Coronary artery (tissue), 2 donors: ENCODE measurements at regions not wholly inside any gene's neighbourhood (a gene's known extent, or its start where the extent isn't known, plus 50 kb on each side); places are given as distances from the start of the nearest gene placed in this dataset.

Experiments
- DNase-seq: peaks from one replicate; pipeline ENCODE4 v3.0.0-alpha.2; 2017; ENCODE audit warnings: low spot score
- H3K27ac ChIP-seq, 2 donors: fragments of 200-600 bp; sonication (generic); one replicate each; pipeline ENCODE4 v1.5.1; 2016 to 2019
- H3K4me3 ChIP-seq: fragments of 200-600 bp; sonication (generic); 2 replicates; pipeline ENCODE4 v1.5.1; 2016; ENCODE audit warnings: mild to moderate bottlenecking, moderate library complexity
- TF ChIP-seq, protein P1 (sequence below): fragments of 200-600 bp; sonication (generic); IDR thresholded peaks from one replicate; pipeline ENCODE4 v1.5.1; 2019; ENCODE audit warnings: antibody characterized with exemption

DNA sequence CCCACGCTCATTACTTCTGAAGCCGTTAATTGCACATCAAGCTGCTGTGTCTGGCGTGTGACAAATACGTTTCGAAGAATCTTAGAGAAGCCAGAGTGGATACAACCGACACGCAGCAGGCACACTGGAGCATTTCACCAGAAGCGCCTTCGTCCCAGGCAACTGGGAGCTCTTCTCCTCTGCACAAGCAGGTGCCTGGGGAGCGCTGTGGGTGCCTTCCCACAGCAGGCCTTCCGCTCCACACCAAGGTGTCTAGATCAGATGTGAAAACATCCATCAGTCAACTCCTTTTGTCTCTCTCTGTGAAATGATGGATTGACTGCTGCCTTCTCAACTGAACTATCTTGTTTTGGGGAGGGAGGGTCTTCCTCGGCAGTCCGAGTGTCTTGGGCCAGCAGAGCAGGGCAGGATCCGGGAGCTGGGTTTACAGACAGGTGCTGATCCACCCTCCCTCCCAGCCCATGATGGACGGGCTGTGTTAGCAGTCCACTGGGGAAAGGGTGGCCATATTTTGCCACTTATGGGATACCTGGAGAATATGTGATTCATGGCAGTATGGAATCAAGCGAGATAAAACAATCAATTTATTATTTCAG is 326.3 kb downstream of the TCERG1L start:
- TF ChIP-seq, protein P1, sequence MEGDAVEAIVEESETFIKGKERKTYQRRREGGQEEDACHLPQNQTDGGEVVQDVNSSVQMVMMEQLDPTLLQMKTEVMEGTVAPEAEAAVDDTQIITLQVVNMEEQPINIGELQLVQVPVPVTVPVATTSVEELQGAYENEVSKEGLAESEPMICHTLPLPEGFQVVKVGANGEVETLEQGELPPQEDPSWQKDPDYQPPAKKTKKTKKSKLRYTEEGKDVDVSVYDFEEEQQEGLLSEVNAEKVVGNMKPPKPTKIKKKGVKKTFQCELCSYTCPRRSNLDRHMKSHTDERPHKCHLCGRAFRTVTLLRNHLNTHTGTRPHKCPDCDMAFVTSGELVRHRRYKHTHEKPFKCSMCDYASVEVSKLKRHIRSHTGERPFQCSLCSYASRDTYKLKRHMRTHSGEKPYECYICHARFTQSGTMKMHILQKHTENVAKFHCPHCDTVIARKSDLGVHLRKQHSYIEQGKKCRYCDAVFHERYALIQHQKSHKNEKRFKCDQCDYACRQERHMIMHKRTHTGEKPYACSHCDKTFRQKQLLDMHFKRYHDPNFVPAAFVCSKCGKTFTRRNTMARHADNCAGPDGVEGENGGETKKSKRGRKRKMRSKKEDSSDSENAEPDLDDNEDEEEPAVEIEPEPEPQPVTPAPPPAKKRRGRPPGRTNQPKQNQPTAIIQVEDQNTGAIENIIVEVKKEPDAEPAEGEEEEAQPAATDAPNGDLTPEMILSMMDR, result no peak
- no peak overlapping the region for H3K4me3 ChIP-seq
- H3K27ac ChIP-seq, result no peak overlapping the region
- no peak for DNase-seq

DNA sequence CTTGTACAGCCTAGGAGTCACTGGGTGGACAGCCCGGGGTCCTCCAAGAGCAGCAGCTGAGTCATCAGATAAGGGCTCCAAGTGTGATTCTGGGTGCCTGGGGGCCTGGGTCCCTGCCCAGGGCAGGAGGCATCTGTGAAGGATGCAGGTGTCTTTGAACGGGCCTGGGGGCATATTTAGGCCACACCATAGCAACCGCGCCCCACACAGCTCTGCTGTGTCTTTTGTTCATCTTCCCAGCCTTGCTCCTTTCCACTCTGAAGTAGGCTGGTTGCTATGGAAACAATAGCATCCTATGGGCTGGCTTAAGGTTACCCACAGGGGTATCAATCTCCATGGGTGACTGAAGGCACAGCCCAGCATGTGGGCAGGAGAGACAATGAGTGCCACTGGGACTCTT is 324.7 kb downstream of the TCERG1L start:
- Histone ChIP-seq H3K4me3 (no peak overlapping the region), H3K27ac (no peak overlapping the region)
- TF ChIP-seq, protein P1, result no peak
- no peak for DNase-seq

DNA sequence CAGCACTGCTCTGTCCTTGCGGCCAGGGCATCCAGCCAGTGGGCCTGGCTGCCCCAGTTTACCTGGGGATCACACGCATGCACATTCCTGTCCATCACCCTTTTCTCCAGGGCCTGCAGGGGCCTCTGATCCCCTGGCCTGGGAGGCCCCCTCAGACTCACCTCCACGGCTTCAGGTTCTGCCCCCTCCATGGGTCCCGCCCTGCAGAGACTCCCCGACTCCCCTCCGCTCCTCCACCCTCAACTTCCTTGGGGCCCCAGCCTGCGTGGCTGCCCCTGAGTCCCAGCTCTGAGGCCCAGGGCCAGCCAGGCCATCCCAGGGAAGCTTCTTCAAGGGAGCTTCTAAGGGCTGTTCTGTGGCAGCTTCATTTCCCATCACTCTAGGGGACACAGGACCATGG is 324.1 kb downstream of the TCERG1L start:
- no peak overlapping the region for H3K4me3 ChIP-seq
- TF ChIP-seq, protein P1, result no peak
- no peak for DNase-seq

DNA sequence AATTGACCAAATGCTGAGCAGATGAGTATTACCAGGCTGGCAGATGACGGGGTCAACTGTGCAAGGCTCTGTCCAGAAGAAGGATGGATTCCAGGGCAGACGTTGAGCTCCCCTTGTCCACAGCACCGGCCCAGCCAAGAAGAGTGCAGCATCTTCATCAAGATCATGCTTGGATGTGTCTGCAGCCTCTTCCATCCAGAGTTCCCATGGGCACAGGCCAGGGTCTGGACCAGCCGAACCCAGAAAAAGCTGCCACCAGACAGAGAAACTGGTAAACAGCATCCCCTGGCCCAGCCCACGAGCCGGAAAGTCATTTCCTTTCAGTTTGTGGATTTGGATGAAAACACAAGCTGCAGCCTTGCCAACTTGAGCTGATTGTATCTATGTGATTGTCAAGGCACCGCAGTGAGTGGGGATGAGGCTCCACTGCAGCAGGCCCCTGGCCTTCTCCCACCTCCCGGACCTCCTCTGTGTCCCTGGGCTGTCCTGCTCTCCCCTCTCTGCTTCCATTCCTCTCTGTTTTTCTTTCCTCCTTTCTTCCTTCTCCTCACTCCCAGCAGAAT is 321.8 kb downstream of the TCERG1L start:
- H3K27ac ChIP-seq, result no peak overlapping the region
- TF ChIP-seq, protein P1, result no peak
- H3K4me3 ChIP-seq, result no peak overlapping the region
- DNase-seq, result no peak

More for the DNA sequence above, 324.1 kb downstream of the TCERG1L start:
- H3K27ac ChIP-seq, result no peak overlapping the region

DNA sequence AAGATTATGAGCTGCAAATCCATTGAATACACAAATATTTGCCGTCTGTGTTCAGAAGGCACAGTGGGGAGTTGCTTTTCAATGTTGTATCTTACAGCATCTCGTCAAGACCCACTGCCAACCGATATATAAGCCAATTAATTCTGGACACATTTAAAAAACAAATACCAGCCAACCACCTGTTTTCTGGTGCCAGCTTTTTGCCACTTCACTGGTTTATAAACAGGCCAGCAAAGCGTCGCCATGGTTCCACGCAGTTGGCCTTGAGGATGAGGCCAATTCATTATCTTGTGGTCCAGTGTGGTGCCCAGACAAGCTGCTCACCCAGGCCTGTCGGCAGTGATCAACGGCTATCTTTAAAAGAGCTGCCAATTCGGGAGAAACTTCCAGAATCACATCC is 321.0 kb downstream of the TCERG1L start:
- no peak overlapping the region for H3K27ac ChIP-seq
- TF ChIP-seq, protein P1, result no peak
- DNase-seq, result no peak
- H3K4me3 ChIP-seq, result no peak overlapping the region

DNA sequence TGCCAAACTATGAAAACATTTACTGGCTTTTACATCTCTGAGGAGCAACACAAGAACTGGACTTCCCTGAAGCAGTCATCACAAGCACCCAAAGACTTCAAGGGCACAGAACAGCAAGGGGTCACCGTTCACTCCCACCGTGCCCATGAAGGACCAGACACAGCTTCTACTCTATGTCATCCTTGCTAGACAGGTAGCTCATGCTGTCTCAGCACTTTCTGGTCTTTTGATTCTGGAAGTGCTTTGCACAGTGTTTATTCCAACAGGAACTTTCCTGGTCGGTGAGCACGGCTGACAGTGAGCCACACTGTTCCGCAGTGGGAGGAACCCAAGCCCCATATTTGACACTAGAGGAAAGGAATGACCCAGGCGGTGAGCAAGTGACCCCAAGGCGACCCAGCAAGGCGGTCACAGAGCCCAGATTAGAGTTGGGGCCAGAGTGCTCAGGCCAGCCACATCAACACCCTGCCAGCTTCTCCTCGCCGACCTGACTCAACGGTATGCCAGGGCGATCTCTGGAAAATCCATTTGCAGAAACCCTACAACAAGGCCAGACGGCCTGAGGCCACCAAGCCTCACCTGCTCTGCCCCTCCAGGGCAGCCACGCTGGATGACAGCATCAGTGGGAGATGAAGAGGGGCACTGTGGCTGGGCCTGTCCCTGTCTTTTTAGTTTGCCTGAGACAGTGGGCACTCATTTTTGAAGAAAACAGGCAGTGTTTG is 318.6 kb downstream of the TCERG1L start:
- no peak for DNase-seq
- no peak overlapping the region for H3K4me3 ChIP-seq
- H3K27ac ChIP-seq, result no peak overlapping the region
- TF ChIP-seq, protein P1, result no peak

DNA sequence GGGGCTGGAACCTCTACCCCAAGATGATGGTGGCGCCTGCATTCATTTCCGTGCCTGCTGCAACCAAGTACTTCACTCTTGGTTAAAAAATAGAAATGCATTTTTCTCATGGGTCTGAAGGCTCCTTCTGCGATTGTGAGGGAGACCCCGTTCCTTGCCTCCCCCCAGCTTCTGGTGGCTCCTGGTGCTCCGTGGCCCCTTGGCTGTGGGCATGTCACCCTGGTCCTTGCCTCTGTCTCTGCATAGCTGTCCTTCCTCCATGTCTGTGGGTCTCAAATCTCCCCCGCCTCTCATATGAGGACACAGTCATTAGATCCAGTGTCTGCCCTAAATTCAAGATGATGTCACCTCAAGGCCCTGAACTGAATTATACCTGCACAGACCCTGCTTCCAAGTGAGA is 317.9 kb downstream of the TCERG1L start:
- DNase-seq, result no peak
- no peak overlapping the region for H3K4me3 ChIP-seq
- TF ChIP-seq, protein P1, result no peak
- H3K27ac ChIP-seq, result no peak overlapping the region
